IMR-90 (cell line): ENCODE measurements at regions not wholly inside any gene's neighbourhood (a gene's known extent, or its start where the extent isn't known, plus 50 kb on each side); places are given as distances from the start of the nearest gene placed in this dataset.

Experiments
- ATAC-seq: fragments of 200-7000 bp; cut with Tn5 transposase; 2 replicates; pipeline ENCODE4 v1.9.1; 2020; ENCODE audit warnings: low read depth, mild to moderate bottlenecking, moderate library complexity
- BruUV-seq: library from RNA; stranded (reverse); fragments of 400-500 nt; replicated peaks from 2 replicates; lab custom pipeline; 2021; lab: Mats Ljungman, UMichigan
- CTCF ChIA-PET: fragments of 300-600 bp; formaldehyde crosslinking; extraction: SDS; loops from one replicate; lab custom pipeline; 2021; ENCODE audit warnings: antibody characterized with exemption; lab: Yijun Ruan, JAX
- POLR2A ChIA-PET: fragments of 300-600 bp; sonication (Branson Sonifier 250); formaldehyde crosslinking; loops from one replicate; lab custom pipeline; 2022; ENCODE audit warnings: antibody characterized with exemption; ENCODE audit not compliant: unreplicated experiment; lab: Charles Lee
- DNase-seq: peaks from one replicate; pipeline ENCODE4 v3.0.0; 2013
- H2AFZ ChIP-seq: replicated peaks from 2 replicates; pipeline ENCODE3; 2013; ENCODE audit warnings: low read length, mild to moderate bottlenecking; ENCODE audit not compliant: poor library complexity
- H2AK5ac ChIP-seq: 2 replicates; pipeline ENCODE4 v1.6.1; 2013; ENCODE audit warnings: low read depth, low read length, inconsistent platforms
- H2AK9ac ChIP-seq: replicated peaks from 2 replicates; pipeline ENCODE3; 2013; ENCODE audit warnings: mild to moderate bottlenecking, low read depth, low read length, moderate library complexity; ENCODE audit not compliant: poor library complexity
- H2BK120ac ChIP-seq: 2 replicates; pipeline ENCODE4 v1.6.1; 2013; ENCODE audit warnings: low read depth, low read length, inconsistent platforms
- H2BK15ac ChIP-seq: 3 replicates; pipeline ENCODE4 v1.6.1; 2013; ENCODE audit warnings: low read depth, low read length, inconsistent platforms
- H2BK20ac ChIP-seq: 2 replicates; pipeline ENCODE4 v1.6.1; 2013; ENCODE audit warnings: low read depth, mild to moderate bottlenecking, inconsistent platforms, low read length, moderate library complexity
- H2BK5ac ChIP-seq: 2 replicates; pipeline ENCODE4 v1.6.1; 2013; ENCODE audit warnings: mild to moderate bottlenecking, low read depth, low read length, inconsistent platforms; ENCODE audit not compliant: poor library complexity, severe bottlenecking
- H3K14ac ChIP-seq: replicated peaks from 2 replicates; pipeline ENCODE4 v1.6.1; 2013; ENCODE audit warnings: low read depth, low read length, inconsistent platforms
- H3K18ac ChIP-seq: 2 replicates; pipeline ENCODE4 v1.6.1; 2013; ENCODE audit warnings: low read depth, low read length, control low read depth
- H3K23ac ChIP-seq: 2 replicates; pipeline ENCODE4 v1.6.1; 2013; ENCODE audit warnings: low read depth, low read length, inconsistent platforms
- H3K27ac ChIP-seq: 2 replicates; pipeline ENCODE4 v1.5.1; 2013; ENCODE audit warnings: mild to moderate bottlenecking, control low read depth, low read length; ENCODE audit not compliant: insufficient read depth
- H3K27me3 ChIP-seq: 2 replicates; pipeline ENCODE4 v1.6.1; 2013; ENCODE audit warnings: low read length; ENCODE audit not compliant: control insufficient read depth, insufficient read depth
- H3K36me3 ChIP-seq: 2 replicates; pipeline ENCODE4 v1.6.1; 2013; ENCODE audit warnings: low read length, mixed read lengths; ENCODE audit not compliant: control insufficient read depth, insufficient read depth
- H3K4ac ChIP-seq: 2 replicates; pipeline ENCODE4 v1.6.1; 2013; ENCODE audit warnings: low read depth, low read length, inconsistent platforms
- H3K4me1 ChIP-seq: 2 replicates; pipeline ENCODE4 v1.6.1; 2013; ENCODE audit warnings: low read length, mixed read lengths; ENCODE audit not compliant: control insufficient read depth, insufficient read depth
- H3K4me2 ChIP-seq: 2 replicates; pipeline ENCODE4 v1.6.1; 2013; ENCODE audit warnings: low read depth, mild to moderate bottlenecking, control low read depth, low read length, moderate library complexity
- H3K4me3 ChIP-seq: 2 replicates; pipeline ENCODE4 v1.5.1; 2013; ENCODE audit warnings: low read depth, mild to moderate bottlenecking, control low read depth, low read length, moderate library complexity; ENCODE audit not compliant: insufficient read depth
- H3K56ac ChIP-seq: 2 replicates; pipeline ENCODE4 v1.6.1; 2013; ENCODE audit warnings: low read length, inconsistent platforms; ENCODE audit not compliant: insufficient read depth; ENCODE audit errors: extremely low read depth
- H3K79me1 ChIP-seq, 2 experiments: 2 replicates each; pipeline ENCODE4 v1.6.1; 2013; ENCODE audit warnings: low read length in 2 of 2, inconsistent platforms in 1 of 2, low read depth in 1 of 2
- H3K9ac ChIP-seq: 2 replicates; pipeline ENCODE4 v1.6.1; 2013; ENCODE audit warnings: low read depth, low read length, control low read depth
- H3K9me1 ChIP-seq: 2 replicates; pipeline ENCODE4 v1.6.1; 2013; ENCODE audit warnings: low read length, inconsistent platforms; ENCODE audit not compliant: insufficient read depth
- H3K9me3 ChIP-seq: 2 replicates; pipeline ENCODE4 v1.6.1; 2013; ENCODE audit warnings: low read length; ENCODE audit not compliant: control insufficient read depth, insufficient read depth
- H4K20me1 ChIP-seq: 2 replicates; pipeline ENCODE4 v1.6.1; 2013; ENCODE audit warnings: low read length, inconsistent platforms; ENCODE audit not compliant: insufficient read depth
- H4K5ac ChIP-seq: 2 replicates; pipeline ENCODE4 v1.6.1; 2013; ENCODE audit warnings: mild to moderate bottlenecking, low read depth, low read length, control low read depth
- H4K8ac ChIP-seq, 2 experiments: 2 replicates each; pipeline ENCODE4 v1.6.1; 2013; ENCODE audit warnings: low read depth in 2 of 2, low read length in 2 of 2, control low read depth in 1 of 2, inconsistent platforms in 1 of 2
- H4K91ac ChIP-seq: 2 replicates; pipeline ENCODE4 v1.6.1; 2013; ENCODE audit warnings: low read depth, low read length, inconsistent platforms; ENCODE audit not compliant: insufficient read depth
- BHLHE40 ChIP-seq: fragments of 150-350 bp; IDR thresholded peaks from 2 replicates; pipeline ENCODE4 v1.6.1; 2016; ENCODE audit warnings: mild to moderate bottlenecking, low read depth, low read length
- CEBPB ChIP-seq: IDR thresholded peaks from 2 replicates; pipeline ENCODE4 v1.6.1; 2012; ENCODE audit warnings: low read depth, low read length, improper control_type of control experiment
- ELK1 ChIP-seq: fragments of 150-350 bp; IDR thresholded peaks from 2 replicates; pipeline ENCODE4 v1.6.1; 2016; ENCODE audit warnings: low read depth, mild to moderate bottlenecking, low read length, moderate library complexity, borderline replicate concordance
- FOS ChIP-seq: fragments of 150-350 bp; IDR thresholded peaks from 2 replicates; pipeline ENCODE4 v1.6.1; 2016; ENCODE audit warnings: low read depth, low read length
- MAFK ChIP-seq: IDR thresholded peaks from 2 replicates; pipeline ENCODE4 v1.6.1; 2012; ENCODE audit warnings: low read depth, low read length, improper control_type of control experiment
- MAZ ChIP-seq: IDR thresholded peaks from 2 replicates; pipeline ENCODE4 v1.6.1; 2012; ENCODE audit warnings: low read depth, mild to moderate bottlenecking, low read length, improper control_type of control experiment, moderate library complexity, borderline replicate concordance
- MXI1 ChIP-seq: IDR thresholded peaks from 2 replicates; pipeline ENCODE4 v1.6.1; 2012; ENCODE audit warnings: low read depth, mild to moderate bottlenecking, low read length, moderate library complexity, borderline replicate concordance
- NFE2L2 ChIP-seq: fragments of 150-350 bp; IDR thresholded peaks from 2 replicates; pipeline ENCODE4 v1.6.1; 2016; ENCODE audit warnings: low read depth, mild to moderate bottlenecking, low read length
- POLR2A ChIP-seq: IDR thresholded peaks from 2 replicates; pipeline ENCODE4 v1.6.1; 2012; ENCODE audit warnings: mild to moderate bottlenecking, low read depth, low read length
- RAD21 ChIP-seq: IDR thresholded peaks from 2 replicates; pipeline ENCODE4 v1.6.1; 2012; ENCODE audit warnings: low read length, improper control_type of control experiment
- RFX5 ChIP-seq: IDR thresholded peaks from 2 replicates; pipeline ENCODE4 v1.8.0; 2012; ENCODE audit warnings: low read depth, mild to moderate bottlenecking, low read length, moderate library complexity
- WGBS, 2 experiments: methylation state at CpG; one replicate each; pipeline versions ENCODE4 v1.1.5 to v1.1.7; 2013; ENCODE audit warnings: missing lambda C conversion rate in 2 of 2; ENCODE audit not compliant: insufficient read length in 1 of 2; ENCODE audit errors: extremely low coverage in 2 of 2; 5-methylcytosine and 5-hydroxymethylcytosine counted together
- dilution Hi-C: fragments of 300-500 bp; cut with HindIII; formaldehyde crosslinking; loops from one replicate; pipeline ENCODE4 v1.14.3; 2018; ENCODE audit warnings: low sequenced_read_pairs; ENCODE audit not compliant: unreplicated experiment
- in situ Hi-C: fragments of 300-500 bp; cut with MboI; formaldehyde crosslinking; loops from 3 replicates; pipeline ENCODE4 v1.14.3; 2019; ENCODE audit warnings: low sequenced_read_pairs, inconsistent platforms, mixed read lengths
- intact Hi-C: fragments of 100-400 bp; cut with micrococcal nuclease; formaldehyde crosslinking; loops from 2 replicates; pipeline ENCODE4 v1.10.0; 2022
- TF ChIP-seq, protein P1 (sequence below): conservative IDR thresholded peaks from 2 replicates; pipeline ENCODE4 v1.5.1; 2012; ENCODE audit warnings: mild to moderate bottlenecking, low read depth, low read length, improper control_type of control experiment

GRCh38 chr17:73777131-73777449 lies 132.8 kb upstream of the SDK2 start:
- H2BK120ac ChIP-seq: no peak overlapping the region
- H3K56ac ChIP-seq: no peak overlapping the region
- H3K4me3 ChIP-seq: no peak overlapping the region
- ChIA-PET CTCF (no interaction called here), POLR2A (no interaction called here)
- peaks cover 16% of the 10 kb centered on the region for H3K9me3 ChIP-seq
- 0% methylated on average over 4 of the region's 7 CpGs; no CpG with 5 or more reads in 1 of the 2 experiments for WGBS, 2 experiments
- H4K20me1 ChIP-seq: no peaks in the 10 kb centered on the region
- H2BK15ac ChIP-seq: no peak overlapping the region
- BruUV-seq: no TSS peak
- in situ Hi-C loops (no loop called here), intact Hi-C loops (no loop called here), dilution Hi-C loops (no loop called here)
- no peak overlapping the region for H3K23ac ChIP-seq
- H3K9ac ChIP-seq: no peak overlapping the region
- H2BK5ac ChIP-seq: no peak overlapping the region
- DNase-seq (no peak), ATAC-seq (no peak)
- no peak overlapping the region for H3K14ac ChIP-seq
- H3K4ac ChIP-seq: no peak overlapping the region
- H3K27me3 ChIP-seq: no peaks in the 10 kb centered on the region
- no peak overlapping the region for H2AFZ ChIP-seq
- no peaks in the 10 kb centered on the region for H3K79me1 ChIP-seq
- no peak overlapping the region for H3K18ac ChIP-seq
- TF ChIP-seq MAZ (no peak), NFE2L2 (no peak), RAD21 (no peak), POLR2A (no peak), CEBPB (no peak), MXI1 (no peak), ELK1 (no peak), RFX5 (no peak), FOS (no peak), MAFK (no peak), BHLHE40 (no peak)
- TF ChIP-seq, protein P1, sequence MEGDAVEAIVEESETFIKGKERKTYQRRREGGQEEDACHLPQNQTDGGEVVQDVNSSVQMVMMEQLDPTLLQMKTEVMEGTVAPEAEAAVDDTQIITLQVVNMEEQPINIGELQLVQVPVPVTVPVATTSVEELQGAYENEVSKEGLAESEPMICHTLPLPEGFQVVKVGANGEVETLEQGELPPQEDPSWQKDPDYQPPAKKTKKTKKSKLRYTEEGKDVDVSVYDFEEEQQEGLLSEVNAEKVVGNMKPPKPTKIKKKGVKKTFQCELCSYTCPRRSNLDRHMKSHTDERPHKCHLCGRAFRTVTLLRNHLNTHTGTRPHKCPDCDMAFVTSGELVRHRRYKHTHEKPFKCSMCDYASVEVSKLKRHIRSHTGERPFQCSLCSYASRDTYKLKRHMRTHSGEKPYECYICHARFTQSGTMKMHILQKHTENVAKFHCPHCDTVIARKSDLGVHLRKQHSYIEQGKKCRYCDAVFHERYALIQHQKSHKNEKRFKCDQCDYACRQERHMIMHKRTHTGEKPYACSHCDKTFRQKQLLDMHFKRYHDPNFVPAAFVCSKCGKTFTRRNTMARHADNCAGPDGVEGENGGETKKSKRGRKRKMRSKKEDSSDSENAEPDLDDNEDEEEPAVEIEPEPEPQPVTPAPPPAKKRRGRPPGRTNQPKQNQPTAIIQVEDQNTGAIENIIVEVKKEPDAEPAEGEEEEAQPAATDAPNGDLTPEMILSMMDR: no peak
- no peak overlapping the region for H2AK5ac ChIP-seq
- no peak overlapping the region for H4K5ac ChIP-seq
- H2BK20ac ChIP-seq: no peak overlapping the region
- no peak overlapping the region for H4K91ac ChIP-seq
- H4K8ac ChIP-seq: no peak overlapping the region
- no peak overlapping the region for H3K27ac ChIP-seq
- H2AK9ac ChIP-seq: no peak overlapping the region
- H3K4me2 ChIP-seq: no peak overlapping the region
- H3K4me1 ChIP-seq: no peaks in the 10 kb centered on the region
- no peaks in the 10 kb centered on the region for H3K36me3 ChIP-seq
- H3K9me1 ChIP-seq: no peaks in the 10 kb centered on the region
